ENCODE measurements at regions not wholly inside any gene's neighbourhood (a gene's known extent, or its start where the extent isn't known, plus 50 kb on each side); places are given as distances from the start of the nearest gene placed in this dataset.

- Histone ChIP-seq H3K27ac (no peak overlapping the region), H3K4me1 (peaks cover 0 to 2% (median 0%) of the 10 kb centered on the region in 4 donors), H3K36me3 (no peaks in the 10 kb centered on the region), H3K4me3 (no peak overlapping the region), H3K27me3 (no peaks in the 10 kb centered on the region), H3K9me3 (no peaks in the 10 kb centered on the region)
- TF ChIP-seq POLR2A (IDR thresholded peaks at IDR 0.05), result no peak
- TF ChIP-seq CTCF (IDR thresholded peaks at IDR 0.05), result no peak
- 61% methylated on average over 3 of the region's 3 CpGs for WGBS (ENCODE audit: insufficient coverage, low coverage, low lambda C conversion rate, missing lambda C conversion rate)
- intact Hi-C loops (cut with DNase I), result no loop called here
- no peak for ATAC-seq
- DNase-seq, result no peak
Observed at GRCh38 chr2:9702604-9703084, 71.8 kb upstream of the YWHAQ start.

- Histone ChIP-seq H3K27me3 (no peaks in the 10 kb centered on the region), H3K4me1 (no peaks in the 10 kb centered on the region), H3K4me3 (no peak overlapping the region), H3K9me3 (no peaks in the 10 kb centered on the region), H3K36me3 (no peaks in the 10 kb centered on the region), H3K27ac (no peak overlapping the region)
- intact Hi-C loops (cut with DNase I), result no loop called here
- WGBS (ENCODE audit: insufficient coverage, low coverage, low lambda C conversion rate, missing lambda C conversion rate), result 47% methylated on average over 3 of the region's 11 CpGs
- DNase-seq, result no peak
- TF ChIP-seq POLR2A (IDR thresholded peaks at IDR 0.05) (no peak), CTCF (IDR thresholded peaks at IDR 0.05) (no peak)
- ATAC-seq, result peak in 3 of 4 donors; percentile 7 to 38 (median 10)
Observed at GRCh38 chr2:9703085-9703678, 72.4 kb upstream of the YWHAQ start.

GRCh38 chr2:9703701-9704221 lies 73.0 kb upstream of the YWHAQ start:
- Histone ChIP-seq H3K4me1 (no peaks in the 10 kb centered on the region), H3K36me3 (no peaks in the 10 kb centered on the region), H3K9me3 (no peaks in the 10 kb centered on the region), H3K27me3 (no peaks in the 10 kb centered on the region), H3K4me3 (no peak overlapping the region), H3K27ac (no peak overlapping the region)
- intact Hi-C loops (cut with DNase I), result no loop called here
- TF ChIP-seq CTCF (IDR thresholded peaks at IDR 0.05) (no peak), POLR2A (IDR thresholded peaks at IDR 0.05) (no peak)
- ATAC-seq, result peak; percentile 32 to 91 (median 58)
- DNase-seq, result no peak
- WGBS (ENCODE audit: insufficient coverage, low coverage, low lambda C conversion rate, missing lambda C conversion rate), result no CpG with 5 or more reads among the region's 3 CpGs

- Histone ChIP-seq H3K27ac (no peak overlapping the region), H3K4me1 (no peaks in the 10 kb centered on the region), H3K36me3 (no peaks in the 10 kb centered on the region), H3K27me3 (no peaks in the 10 kb centered on the region), H3K9me3 (no peaks in the 10 kb centered on the region), H3K4me3 (no peak overlapping the region)
- no peak for DNase-seq
- no peak for ATAC-seq
- WGBS (ENCODE audit: insufficient coverage, low coverage, low lambda C conversion rate, missing lambda C conversion rate), result 80% methylated on average over 1 of the region's 3 CpGs
- intact Hi-C loops (cut with DNase I), result no loop called here
- no peak for TF ChIP-seq CTCF (IDR thresholded peaks at IDR 0.05)
Observed at GRCh38 chr2:9704600-9704999, 73.8 kb upstream of the YWHAQ start.

Data from right lobe of liver (tissue), 6 donors.